Activated naive CD4-positive, alpha-beta T cell treated with anti-CD3 and anti-CD28 coated beads, Interleukin-2, amount 10 ng/mL, durations not matched to agents 7 days and 5 days (primary cell): ENCODE measurements at regions not wholly inside any gene's neighbourhood (a gene's known extent, or its start where the extent isn't known, plus 50 kb on each side); places are given as distances from the start of the nearest gene placed in this dataset.
A peak's percentile ranks its signal among the peaks of the same experiment; 100 is the strongest.
"Not testable (repeated sequence)": the region's sequence is repeated elsewhere in the genome, so short reads cannot be mapped to it uniquely, and the experiment has no call there.

Source experiments
- CTCF ChIA-PET: fragments of 350-600 bp; sonication (Branson Sonifier 250); formaldehyde crosslinking; loops from one replicate; lab custom pipeline; 2021; ENCODE audit warnings: antibody characterized with exemption; lab: Charles Lee
- DNase-seq: peaks from one replicate; pipeline ENCODE4 v3.0.0-alpha.2; 2020
- H3K27ac Mint-ChIP-seq: one replicate; pipeline ENCODE4 v1.8.0; 2021; ENCODE audit warnings: mild to moderate bottlenecking, moderate library complexity, mixed read lengths
- H3K27me3 Mint-ChIP-seq: one replicate; pipeline ENCODE4 v1.8.0; 2021; ENCODE audit warnings: mild to moderate bottlenecking, mixed read lengths
- H3K36me3 Mint-ChIP-seq: one replicate; pipeline ENCODE4 v1.8.0; 2021; ENCODE audit warnings: mixed read lengths
- H3K4me1 Mint-ChIP-seq: one replicate; pipeline ENCODE4 v1.8.0; 2021; ENCODE audit warnings: mixed read lengths
- H3K4me3 Mint-ChIP-seq: one replicate; pipeline ENCODE4 v1.8.0; 2021; ENCODE audit warnings: mild to moderate bottlenecking, moderate library complexity, mixed read lengths
- H3K9me3 Mint-ChIP-seq: one replicate; pipeline ENCODE4 v1.8.0; 2021; ENCODE audit warnings: mixed read lengths

GRCh38 chr6:90369024-90369519 is 72.4 kb upstream of the BACH2 start:
- CTCF ChIA-PET: interaction anchor here (0.6 to 1.1 kb wide), 2 partner anchors 24 to 110 kb away, joined by 3 read pairs; no protein-coding TSS in a partner anchor
- no peak overlapping the region for H3K4me3 Mint-ChIP-seq
- H3K27me3 Mint-ChIP-seq: no peaks in the 10 kb centered on the region
- H3K36me3 Mint-ChIP-seq: no peaks in the 10 kb centered on the region
- no peak overlapping the region for H3K27ac Mint-ChIP-seq
- H3K9me3 Mint-ChIP-seq: no peaks in the 10 kb centered on the region
- H3K4me1 Mint-ChIP-seq: peaks cover 17% of the 10 kb centered on the region
- no peak for DNase-seq

GRCh38 chr6:90368601-90369000 is 72.0 kb upstream of the BACH2 start:
- no peaks in the 10 kb centered on the region for H3K36me3 Mint-ChIP-seq
- no peaks in the 10 kb centered on the region for H3K27me3 Mint-ChIP-seq
- CTCF ChIA-PET: interaction anchor here (0.6 to 1.1 kb wide), 2 partner anchors 25 to 110 kb away, joined by 3 read pairs; no protein-coding TSS in a partner anchor
- no peak overlapping the region for H3K27ac Mint-ChIP-seq
- H3K4me1 Mint-ChIP-seq: peaks cover 17% of the 10 kb centered on the region
- H3K4me3 Mint-ChIP-seq: no peak overlapping the region
- H3K9me3 Mint-ChIP-seq: no peaks in the 10 kb centered on the region
- no peak for DNase-seq

GRCh38 chr6:90368001-90368400 is 71.4 kb upstream of the BACH2 start:
- CTCF ChIA-PET: interaction anchor here (1.1 kb wide), 1 partner anchor 25 kb away, joined by 3 read pairs; no protein-coding TSS in a partner anchor
- Mint-ChIP-seq H3K4me3 (no peak overlapping the region), H3K27me3 (peaks cover 5% of the 10 kb centered on the region), H3K27ac (no peak overlapping the region), H3K36me3 (no peaks in the 10 kb centered on the region), H3K4me1 (peaks cover 17% of the 10 kb centered on the region), H3K9me3 (no peaks in the 10 kb centered on the region)
- DNase-seq: no peak

- Mint-ChIP-seq H3K27ac (no peak overlapping the region), H3K36me3 (no peaks in the 10 kb centered on the region), H3K4me1 (peaks cover 14% of the 10 kb centered on the region), H3K4me3 (no peak overlapping the region), H3K27me3 (peaks cover 5% of the 10 kb centered on the region), H3K9me3 (no peaks in the 10 kb centered on the region)
- CTCF ChIA-PET: no interaction called here
- no peak for DNase-seq
Measured at GRCh38 chr6:90365565-90366219, 69.0 kb upstream of the BACH2 start.

- Mint-ChIP-seq H3K9me3 (no peaks in the 10 kb centered on the region), H3K4me1 (peaks cover 10% of the 10 kb centered on the region), H3K4me3 (no peak overlapping the region), H3K27ac (no peak overlapping the region), H3K36me3 (no peaks in the 10 kb centered on the region), H3K27me3 (peaks cover 5% of the 10 kb centered on the region)
- DNase-seq: no peak
- CTCF ChIA-PET: no interaction called here
Measured at GRCh38 chr6:90365002-90365401, 68.4 kb upstream of the BACH2 start.

GRCh38 chr6:90364286-90364685 is 67.6 kb upstream of the BACH2 start:
- Mint-ChIP-seq H3K9me3 (no peaks in the 10 kb centered on the region), H3K27me3 (peaks cover 5% of the 10 kb centered on the region), H3K4me3 (no peak overlapping the region), H3K4me1 (peaks cover 6% of the 10 kb centered on the region), H3K36me3 (no peaks in the 10 kb centered on the region), H3K27ac (no peak overlapping the region)
- CTCF ChIA-PET: no interaction called here
- DNase-seq: no peak

- Mint-ChIP-seq H3K4me3 (no peak overlapping the region), H3K27me3 (peaks cover 5% of the 10 kb centered on the region), H3K4me1 (no peaks in the 10 kb centered on the region), H3K27ac (no peak overlapping the region), H3K9me3 (no peaks in the 10 kb centered on the region), H3K36me3 (no peaks in the 10 kb centered on the region)
- CTCF ChIA-PET: no interaction called here
- DNase-seq: no peak
Measured at GRCh38 chr6:90362318-90362717, 65.7 kb upstream of the BACH2 start.

- peaks cover 5% of the 10 kb centered on the region for H3K27me3 Mint-ChIP-seq
- H3K4me1 Mint-ChIP-seq: no peaks in the 10 kb centered on the region
- H3K27ac Mint-ChIP-seq: no peak overlapping the region
- CTCF ChIA-PET: interaction anchor here (0.6 to 1.1 kb wide), 2 partner anchors 32 to 424 kb away, joined by 3 read pairs; no protein-coding TSS in a partner anchor
- no peak for DNase-seq
- H3K9me3 Mint-ChIP-seq: no peaks in the 10 kb centered on the region
- no peaks in the 10 kb centered on the region for H3K36me3 Mint-ChIP-seq
- H3K4me3 Mint-ChIP-seq: no peak overlapping the region
Measured at GRCh38 chr6:90361174-90361573, 64.5 kb upstream of the BACH2 start.

GRCh38 chr6:90358036-90358770 is 61.6 kb upstream of the BACH2 start:
- H3K27ac Mint-ChIP-seq, H3K4me3 Mint-ChIP-seq, H3K36me3 Mint-ChIP-seq, DNase-seq, H3K4me1 Mint-ChIP-seq, H3K9me3 Mint-ChIP-seq, CTCF ChIA-PET, H3K27me3 Mint-ChIP-seq: not testable (repeated sequence)

- H3K27me3 Mint-ChIP-seq: no peaks in the 10 kb centered on the region
- H3K9me3 Mint-ChIP-seq: no peaks in the 10 kb centered on the region
- no peak overlapping the region for H3K4me3 Mint-ChIP-seq
- no peak overlapping the region for H3K27ac Mint-ChIP-seq
- H3K4me1 Mint-ChIP-seq: peaks cover 13% of the 10 kb centered on the region
- DNase-seq: no peak
- H3K36me3 Mint-ChIP-seq: no peaks in the 10 kb centered on the region
- CTCF ChIA-PET: interaction anchor here (1.2 to 2.0 kb wide), 3 partner anchors 15 to 195 kb away, joined by 3 to 4 read pairs (median 3); no protein-coding TSS in a partner anchor
Measured at GRCh38 chr6:90356012-90356421, 59.4 kb upstream of the BACH2 start.

- H3K36me3 Mint-ChIP-seq: peaks cover 4% of the 10 kb centered on the region
- CTCF ChIA-PET: no interaction called here
- peaks cover 5% of the 10 kb centered on the region for H3K9me3 Mint-ChIP-seq
- H3K4me1 Mint-ChIP-seq: peaks cover 23% of the 10 kb centered on the region
- H3K4me3 Mint-ChIP-seq: no peak overlapping the region
- no peaks in the 10 kb centered on the region for H3K27me3 Mint-ChIP-seq
- DNase-seq: no peak
- no peak overlapping the region for H3K27ac Mint-ChIP-seq
Measured at GRCh38 chr6:90354961-90355360, 58.3 kb upstream of the BACH2 start.

GRCh38 chr6:90351696-90352095 is 55.1 kb upstream of the BACH2 start:
- peaks cover 6% of the 10 kb centered on the region for H3K9me3 Mint-ChIP-seq
- H3K4me3 Mint-ChIP-seq: no peak overlapping the region
- peaks cover 14% of the 10 kb centered on the region for H3K27me3 Mint-ChIP-seq
- peaks cover 4% of the 10 kb centered on the region for H3K36me3 Mint-ChIP-seq
- no peak overlapping the region for H3K27ac Mint-ChIP-seq
- DNase-seq: no peak
- CTCF ChIA-PET: no interaction called here
- peaks cover 23% of the 10 kb centered on the region for H3K4me1 Mint-ChIP-seq

GRCh38 chr6:90350689-90351554 is 54.3 kb upstream of the BACH2 start:
- CTCF ChIA-PET: interaction anchor here (0.9 to 1.0 kb wide), 2 partner anchors 30 to 42 kb away, joined by 3 read pairs; no protein-coding TSS in a partner anchor

GRCh38 chr6:90347411-90347851 is 50.8 kb upstream of the BACH2 start:
- DNase-seq: no peak
- Mint-ChIP-seq H3K36me3 (peaks cover 4% of the 10 kb centered on the region), H3K9me3 (peaks cover 6% of the 10 kb centered on the region), H3K4me3 (no peak overlapping the region), H3K4me1 (peaks cover 21% of the 10 kb centered on the region), H3K27ac (no peak overlapping the region), H3K27me3 (peaks cover 25% of the 10 kb centered on the region)
- CTCF ChIA-PET: interaction anchor here (0.9 kb wide), 1 partner anchor 59 kb away, joined by 3 read pairs; no protein-coding TSS in a partner anchor

More at GRCh38 chr6:90350689-90351554, 54.3 kb upstream of the BACH2 start:
- Mint-ChIP-seq H3K4me1 (peaks cover 23% of the 10 kb centered on the region), H3K9me3 (peaks cover 6% of the 10 kb centered on the region), H3K4me3 (no peak overlapping the region), H3K27me3 (peaks cover 14% of the 10 kb centered on the region), H3K27ac (peak overlapping the region; percentile 73), H3K36me3 (peaks cover 4% of the 10 kb centered on the region)
- DNase-seq: peak; percentile 61
